HCT116 (cell line): ENCODE measurements at regions not wholly inside any gene's neighbourhood (a gene's known extent, or its start where the extent isn't known, plus 50 kb on each side); places are given as distances from the start of the nearest gene placed in this dataset.

Source experiments
- ATAC-seq: fragments of 200-7000 bp; cut with Tn5 transposase; 2 replicates; pipeline ENCODE4 v1.9.1; 2020; ENCODE audit warnings: mild to moderate bottlenecking, moderate library complexity
- BruUV-seq: library from RNA; stranded (reverse); fragments of 400-500 nt; replicated peaks from 2 replicates; lab custom pipeline; 2021; lab: Mats Ljungman, UMichigan
- CTCF ChIA-PET: fragments of 300-600 bp; sonication (Branson Sonifier 250); formaldehyde crosslinking; loops from one replicate; lab custom pipeline; 2021; ENCODE audit warnings: antibody characterized with exemption; lab: Charles Lee
- POLR2A ChIA-PET: fragments of 300-600, 350-600 bp; sonication (Branson Sonifier 250); formaldehyde crosslinking; loops from one replicate; lab custom pipeline; 2021; ENCODE audit warnings: antibody characterized with exemption; lab: Charles Lee
- RAD21 ChIA-PET, 2 experiments: fragments of 300-600 bp; sonication (Branson Sonifier 250); formaldehyde crosslinking; loops; one replicate each; lab custom pipeline; 2023; ENCODE audit warnings: low total read pairs in 2 of 2; ENCODE audit not compliant: uncharacterized antibody in 2 of 2, unreplicated experiment in 2 of 2, low non-redundant PET in 1 of 2; lab: Charles Lee
- DNase-seq: peaks from one replicate; pipeline ENCODE4 v3.0.0-alpha.2; 2010; ENCODE audit warnings: low read depth, low spot score
- H2AFZ ChIP-seq: fragments of 200-600 bp; shearing (Covaris generic), sonication (generic); 2 replicates; pipeline ENCODE4 v1.6.1; 2017; ENCODE audit warnings: low read depth, mixed run types, mixed read lengths, antibody characterized with exemption, low read length; ENCODE audit not compliant: poor library complexity, severe bottlenecking
- H3K27ac ChIP-seq: 2 replicates; pipeline ENCODE4 v1.5.1; 2012; ENCODE audit warnings: low read depth, low read length
- H3K27me3 ChIP-seq: fragments of 200-600 bp; sonication (generic); 2 replicates; pipeline ENCODE4 v1.6.1; 2016; ENCODE audit warnings: mixed run types, low read length, mixed read lengths; ENCODE audit not compliant: insufficient read depth
- H3K36me3 ChIP-seq, 2 experiments: fragments of 200-500 bp in 1 of 2; fragments of 200-600 bp in 1 of 2; sonication (Bioruptor generic) in 1 of 2; sonication (generic) in 1 of 2; 2 replicates each; pipeline versions ENCODE4 v1.5.1 to v1.6.1; 2014 to 2016; ENCODE audit warnings: low read length in 2 of 2, inconsistent platforms in 1 of 2, mixed read lengths in 1 of 2, mixed run types in 1 of 2; ENCODE audit not compliant: insufficient read depth in 2 of 2, control insufficient read depth in 1 of 2
- H3K4me1 ChIP-seq, 2 experiments: fragments of 200-600 bp in 1 of 2; sonication (generic) in 1 of 2; 2 replicates each; pipeline versions ENCODE4 v1.5.1 to v1.6.1; 2012 to 2017; ENCODE audit warnings: low read length in 2 of 2, inconsistent platforms in 1 of 2, mild to moderate bottlenecking in 1 of 2, mixed read lengths in 1 of 2, mixed run types in 1 of 2, moderate library complexity in 1 of 2; ENCODE audit not compliant: insufficient read depth in 2 of 2, control insufficient read depth in 1 of 2
- H3K4me2 ChIP-seq: fragments of 200-600 bp; sonication (generic); 2 replicates; pipeline ENCODE4 v1.6.1; 2017; ENCODE audit warnings: mixed run types, low read length, mixed read lengths
- H3K4me3 ChIP-seq, 2 experiments: fragments of 200-600 bp in 1 of 2; sonication (generic) in 1 of 2; replicated peaks in 1 of 2; 2 replicates each; pipeline ENCODE4 v1.5.1; 2011 to 2016; ENCODE audit warnings: low read length in 2 of 2, control low read depth in 1 of 2, low read depth in 1 of 2, mild to moderate bottlenecking in 1 of 2, mixed read lengths in 1 of 2, mixed run types in 1 of 2
- H3K79me2 ChIP-seq: fragments of 200-600 bp; sonication (generic); 2 replicates; pipeline ENCODE4 v1.6.1; 2017; ENCODE audit warnings: mild to moderate bottlenecking, mixed run types, low read length, moderate library complexity, mixed read lengths; ENCODE audit not compliant: insufficient read depth
- H3K9ac ChIP-seq: fragments of 200-600 bp; sonication (generic); 2 replicates; pipeline ENCODE4 v1.6.1; 2016; ENCODE audit warnings: low read length, mixed read lengths
- H3K9me2 ChIP-seq: fragments of 200-600 bp; sonication (generic), shearing (Covaris generic); 2 replicates; pipeline ENCODE4 v1.6.1; 2017; ENCODE audit warnings: mixed run types, mild to moderate bottlenecking, moderate library complexity; ENCODE audit not compliant: insufficient read depth
- H3K9me3 ChIP-seq, 2 experiments: fragments of 200-500 bp in 1 of 2; fragments of 200-600 bp in 1 of 2; sonication (Bioruptor generic) in 1 of 2; sonication (generic) in 1 of 2; 2 replicates each; pipeline ENCODE4 v1.6.1; 2014 to 2017; ENCODE audit warnings: low read length in 2 of 2, mixed read lengths in 2 of 2, inconsistent platforms in 1 of 2, low read depth in 1 of 2, mild to moderate bottlenecking in 1 of 2, mixed run types in 1 of 2, moderate library complexity in 1 of 2; ENCODE audit not compliant: control insufficient read depth in 1 of 2, insufficient read depth in 1 of 2
- H4K20me1 ChIP-seq: fragments of 200-600 bp; sonication (generic), shearing (Covaris generic); 2 replicates; pipeline ENCODE4 v1.6.1; 2017; ENCODE audit warnings: mixed run types, mild to moderate bottlenecking, moderate library complexity; ENCODE audit not compliant: insufficient read depth
- CBX3 ChIP-seq: IDR thresholded peaks from 2 replicates; pipeline ENCODE4 v1.6.1; 2012; ENCODE audit warnings: low read depth
- CEBPB ChIP-seq: IDR thresholded peaks from 2 replicates; pipeline ENCODE4 v1.6.1; 2012; ENCODE audit warnings: low read depth
- EGR1 ChIP-seq: IDR thresholded peaks from 2 replicates; pipeline ENCODE4 v1.6.1; 2012; ENCODE audit warnings: low read depth
- EZH2 ChIP-seq: fragments of 200-600 bp; sonication (generic); IDR thresholded peaks from 2 replicates; pipeline ENCODE4 v1.6.1; 2017; ENCODE audit warnings: antibody characterized with exemption, mixed run types
- POLR2A ChIP-seq: IDR thresholded peaks from 2 replicates; pipeline ENCODE4 v1.7.0; 2011; ENCODE audit warnings: borderline replicate concordance; ENCODE audit not compliant: insufficient read depth, insufficient read length; ENCODE audit errors: extremely low read depth
- POLR2AphosphoS5 ChIP-seq: IDR thresholded peaks from 2 replicates; pipeline ENCODE4 v1.6.1; 2011; ENCODE audit warnings: mild to moderate bottlenecking, low read depth, low read length, moderate library complexity
- SRF ChIP-seq: IDR thresholded peaks from 2 replicates; pipeline ENCODE4 v1.6.1; 2012; ENCODE audit warnings: low read depth
- TCF7L2 ChIP-seq: IDR thresholded peaks from 2 replicates; pipeline ENCODE4 v1.7.0; 2011; ENCODE audit warnings: borderline replicate concordance, inconsistent platforms; ENCODE audit not compliant: insufficient read depth, insufficient read length; ENCODE audit errors: extremely low read depth
- YY1 ChIP-seq: IDR thresholded peaks from 2 replicates; pipeline ENCODE4 v1.6.1; 2011; ENCODE audit warnings: low read length, low read depth, moderate library complexity, mild to moderate bottlenecking; ENCODE audit not compliant: insufficient replicate concordance; ENCODE audit errors: extremely low read depth
- ZFX ChIP-seq: fragments of 450-650 bp; IDR thresholded peaks from 2 replicates; pipeline ENCODE4 v1.6.1; 2017
- intact Hi-C: fragments of 100-400 bp; cut with micrococcal nuclease; formaldehyde crosslinking; loops from 2 replicates; pipeline ENCODE4 v1.10.0; 2022
- TF ChIP-seq, protein P1 (sequence below): IDR thresholded peaks from 2 replicates; pipeline ENCODE4 v1.6.1; 2012
- TF ChIP-seq, protein P2 (sequence below): IDR thresholded peaks from 2 replicates; pipeline ENCODE4 v1.6.1; 2012
- TF ChIP-seq, protein P3 (sequence below), 3 experiments: fragments of 200-600 bp in 1 of 3; sonication (generic) in 1 of 3; IDR thresholded peaks in 2 of 3; conservative IDR thresholded peaks in 1 of 3; 2 replicates each; pipeline ENCODE4 v1.5.1; 2012 to 2017; ENCODE audit warnings: low read depth in 2 of 3, low read length in 2 of 3, antibody characterized with exemption in 1 of 3, borderline replicate concordance in 1 of 3, control low read depth in 1 of 3, mild to moderate bottlenecking in 1 of 3, mixed read lengths in 1 of 3, mixed run types in 1 of 3, moderate library complexity in 1 of 3; ENCODE audit not compliant: insufficient read depth in 1 of 3

DNA sequence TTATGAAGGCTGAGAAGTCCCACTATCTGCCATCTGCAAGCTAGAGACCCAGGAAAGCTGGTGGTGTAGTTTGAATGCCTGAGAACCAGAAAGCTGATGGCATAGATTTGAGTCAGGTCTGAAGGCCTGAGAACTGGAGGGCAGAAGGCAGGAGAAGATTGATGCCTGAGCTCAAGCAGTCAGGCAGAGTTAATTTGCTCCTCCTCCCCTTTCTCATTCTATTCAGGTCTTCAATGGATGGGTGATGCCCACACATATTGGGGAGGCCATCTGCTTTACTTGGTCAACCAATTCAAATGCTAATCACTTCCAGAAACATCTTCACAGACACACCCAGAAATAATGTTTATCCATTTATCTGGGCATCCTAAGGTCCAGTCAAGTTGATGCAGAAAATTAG is 87.6 kb upstream of the CPLX2 start (continued):
- TF ChIP-seq POLR2A (no peak), POLR2AphosphoS5 (no peak), TCF7L2 (no peak), EGR1 (no peak), YY1 (no peak), EZH2 (no peak), ZFX (no peak), SRF (no peak)
- TF ChIP-seq, protein P1, sequence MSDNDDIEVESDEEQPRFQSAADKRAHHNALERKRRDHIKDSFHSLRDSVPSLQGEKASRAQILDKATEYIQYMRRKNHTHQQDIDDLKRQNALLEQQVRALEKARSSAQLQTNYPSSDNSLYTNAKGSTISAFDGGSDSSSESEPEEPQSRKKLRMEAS, result no peak

DNA sequence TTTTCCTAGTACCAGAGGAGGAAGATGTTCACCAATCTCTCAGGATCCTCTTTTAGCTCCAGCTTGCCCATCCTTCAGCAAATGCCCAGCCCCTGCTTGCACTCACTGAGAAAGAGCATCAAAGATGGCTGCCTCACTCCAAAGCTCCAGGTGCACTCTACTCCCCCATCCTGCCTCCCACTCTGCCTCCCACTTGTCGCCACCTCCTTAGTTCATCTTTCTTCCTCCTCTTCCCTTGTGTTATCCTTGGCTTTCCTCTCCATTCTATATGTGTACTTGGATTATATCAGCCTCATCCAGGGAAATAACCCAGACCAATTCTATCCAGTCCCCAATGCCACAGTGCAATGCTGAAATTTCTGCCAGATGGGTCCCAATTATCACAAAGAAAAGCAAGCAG is 87.1 kb upstream of the CPLX2 start:
- Histone ChIP-seq H3K4me3 (no peak overlapping the region), H4K20me1 (no peaks in the 10 kb centered on the region), H3K9me3 (no peaks in the 10 kb centered on the region), H3K9me2 (no peaks in the 10 kb centered on the region), H3K9ac (no peak overlapping the region), H3K4me2 (no peak overlapping the region), H2AFZ (no peak overlapping the region), H3K27me3 (0 out of 2 replicates have a peak, but pooled peaks cover 5% of the 10 kb centered on the region), H3K27ac (no peak overlapping the region), H3K36me3 (no peaks in the 10 kb centered on the region), H3K4me1 (peaks cover 0 to 4% of the 10 kb centered on the region in 2 experiments; a peak in 2 of 4 replicates), H3K79me2 (no peaks in the 10 kb centered on the region)
- TF ChIP-seq, protein P2, sequence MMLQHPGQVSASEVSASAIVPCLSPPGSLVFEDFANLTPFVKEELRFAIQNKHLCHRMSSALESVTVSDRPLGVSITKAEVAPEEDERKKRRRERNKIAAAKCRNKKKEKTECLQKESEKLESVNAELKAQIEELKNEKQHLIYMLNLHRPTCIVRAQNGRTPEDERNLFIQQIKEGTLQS, result no peak
- TF ChIP-seq EGR1 (no peak), EZH2 (no peak), POLR2AphosphoS5 (no peak), CBX3 (no peak), POLR2A (no peak), CEBPB (no peak), ZFX (no peak), SRF (no peak)
- TF ChIP-seq, protein P3, sequence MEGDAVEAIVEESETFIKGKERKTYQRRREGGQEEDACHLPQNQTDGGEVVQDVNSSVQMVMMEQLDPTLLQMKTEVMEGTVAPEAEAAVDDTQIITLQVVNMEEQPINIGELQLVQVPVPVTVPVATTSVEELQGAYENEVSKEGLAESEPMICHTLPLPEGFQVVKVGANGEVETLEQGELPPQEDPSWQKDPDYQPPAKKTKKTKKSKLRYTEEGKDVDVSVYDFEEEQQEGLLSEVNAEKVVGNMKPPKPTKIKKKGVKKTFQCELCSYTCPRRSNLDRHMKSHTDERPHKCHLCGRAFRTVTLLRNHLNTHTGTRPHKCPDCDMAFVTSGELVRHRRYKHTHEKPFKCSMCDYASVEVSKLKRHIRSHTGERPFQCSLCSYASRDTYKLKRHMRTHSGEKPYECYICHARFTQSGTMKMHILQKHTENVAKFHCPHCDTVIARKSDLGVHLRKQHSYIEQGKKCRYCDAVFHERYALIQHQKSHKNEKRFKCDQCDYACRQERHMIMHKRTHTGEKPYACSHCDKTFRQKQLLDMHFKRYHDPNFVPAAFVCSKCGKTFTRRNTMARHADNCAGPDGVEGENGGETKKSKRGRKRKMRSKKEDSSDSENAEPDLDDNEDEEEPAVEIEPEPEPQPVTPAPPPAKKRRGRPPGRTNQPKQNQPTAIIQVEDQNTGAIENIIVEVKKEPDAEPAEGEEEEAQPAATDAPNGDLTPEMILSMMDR (IDR thresholded peaks at IDR 0.05 in 2 of 3, conservative IDR thresholded peaks at IDR 0.05 in 1 of 3; ENCODE audit: borderline replicate concordance in 1 of 3, insufficient read depth in 1 of 3, low read depth in 2 of 3, low read length in 2 of 3), result no peak
- BruUV-seq, result no TSS peak
- DNase-seq (no peak), ATAC-seq (no peak)
- ChIA-PET RAD21 (no interaction called here), CTCF (no interaction called here), POLR2A (no interaction called here)
- intact Hi-C loops, result no loop called here
